Spleen (tissue), 7 donors: ENCODE measurements at regions not wholly inside any gene's neighbourhood (a gene's known extent, or its start where the extent isn't known, plus 50 kb on each side); places are given as distances from the start of the nearest gene placed in this dataset.

Experiments used
- CTCF ChIP-seq, 11 experiments: fragments of 200-600 bp in 7 of 11; fragments of 450-650 bp in 4 of 11; sonication (generic) in 4 of 11; IDR thresholded peaks in 8 of 11; conservative IDR thresholded peaks in 3 of 11; 1 replicate in 7 of 11; 2 replicates in 4 of 11; pipeline versions ENCODE4 v1.4.0 to v1.8.0; 2016 to 2021; ENCODE audit warnings: antibody characterized with exemption in 11 of 11, inconsistent platforms in 4 of 11, mild to moderate bottlenecking in 1 of 11
- POLR2A ChIP-seq, 3 donors: fragments of 450-650 bp; IDR thresholded peaks; one replicate each; pipeline ENCODE4 v1.5.1; 2017; ENCODE audit warnings: antibody characterized with exemption in 3 of 3, mild to moderate bottlenecking in 1 of 3
- POLR2AphosphoS5 ChIP-seq, 3 donors: sonication (generic); formaldehyde crosslinking; IDR thresholded peaks; one replicate each; pipeline ENCODE4 v1.5.1; 2017; ENCODE audit warnings: antibody characterized with exemption in 3 of 3
- donor health status: DM: no; HTN: no; CAD: no; lungs with moderate emphysema.
- donor health status: DM: no; HTN: no; CAD: no.
- donor health status: DM: no; HTN: no; CAD: no.

GRCh38 chr6:156650896-156651390, 126.2 kb upstream of the ARID1B start:
- TF ChIP-seq POLR2A (IDR thresholded peaks at IDR 0.05): no peak
- no peak for TF ChIP-seq POLR2AphosphoS5 (IDR thresholded peaks at IDR 0.05)
- no peak for TF ChIP-seq CTCF (IDR thresholded peaks at IDR 0.05 in 8 of 11, conservative IDR thresholded peaks at IDR 0.05 in 3 of 11)
